VCaP (cell line): ENCODE measurements at regions not wholly inside any gene's neighbourhood (a gene's known extent, or its start where the extent isn't known, plus 50 kb on each side); places are given as distances from the start of the nearest gene placed in this dataset.

Experiments used
- H3K27ac ChIP-seq: fragments of 450-650 bp; 2 replicates; pipeline ENCODE4 v1.5.1; 2017
- TF ChIP-seq, protein P1 (sequence below): fragments of 450-650 bp; conservative IDR thresholded peaks from 2 replicates; pipeline ENCODE4 v1.5.1; 2017; ENCODE audit warnings: mild to moderate bottlenecking, moderate library complexity

- H3K27ac ChIP-seq = no peak overlapping the region
- TF ChIP-seq, protein P1, sequence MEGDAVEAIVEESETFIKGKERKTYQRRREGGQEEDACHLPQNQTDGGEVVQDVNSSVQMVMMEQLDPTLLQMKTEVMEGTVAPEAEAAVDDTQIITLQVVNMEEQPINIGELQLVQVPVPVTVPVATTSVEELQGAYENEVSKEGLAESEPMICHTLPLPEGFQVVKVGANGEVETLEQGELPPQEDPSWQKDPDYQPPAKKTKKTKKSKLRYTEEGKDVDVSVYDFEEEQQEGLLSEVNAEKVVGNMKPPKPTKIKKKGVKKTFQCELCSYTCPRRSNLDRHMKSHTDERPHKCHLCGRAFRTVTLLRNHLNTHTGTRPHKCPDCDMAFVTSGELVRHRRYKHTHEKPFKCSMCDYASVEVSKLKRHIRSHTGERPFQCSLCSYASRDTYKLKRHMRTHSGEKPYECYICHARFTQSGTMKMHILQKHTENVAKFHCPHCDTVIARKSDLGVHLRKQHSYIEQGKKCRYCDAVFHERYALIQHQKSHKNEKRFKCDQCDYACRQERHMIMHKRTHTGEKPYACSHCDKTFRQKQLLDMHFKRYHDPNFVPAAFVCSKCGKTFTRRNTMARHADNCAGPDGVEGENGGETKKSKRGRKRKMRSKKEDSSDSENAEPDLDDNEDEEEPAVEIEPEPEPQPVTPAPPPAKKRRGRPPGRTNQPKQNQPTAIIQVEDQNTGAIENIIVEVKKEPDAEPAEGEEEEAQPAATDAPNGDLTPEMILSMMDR = no peak
Measured at GRCh38 chr17:13759518-13760335, 158.0 kb upstream of the HS3ST3A1 start.

DNA sequence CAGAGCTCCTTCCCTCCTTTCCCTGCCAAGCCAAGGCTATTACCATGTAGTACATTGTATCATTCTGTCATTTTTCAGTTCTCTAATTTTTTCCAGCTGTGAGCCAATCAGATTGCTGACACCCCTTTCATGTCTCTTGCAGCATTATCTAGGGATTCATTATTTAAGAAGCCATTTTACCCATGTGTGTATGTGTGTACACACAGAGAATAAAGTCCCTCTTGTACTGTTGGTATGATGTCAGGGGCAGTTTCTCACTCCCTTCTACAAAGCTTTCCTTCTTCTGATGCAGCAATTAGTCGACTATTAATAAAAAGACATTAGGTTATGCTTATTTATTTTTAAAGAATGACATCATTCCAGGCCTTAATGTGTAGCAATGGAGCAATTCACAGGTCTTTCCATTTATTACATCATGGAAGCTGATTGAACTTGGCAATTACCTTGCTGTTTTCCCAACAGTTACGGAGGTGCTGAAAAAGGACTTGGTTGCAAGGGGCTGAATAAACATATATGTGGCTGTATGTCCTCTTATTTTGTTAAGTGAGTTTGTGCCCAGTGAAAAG, 159.4 kb upstream of the HS3ST3A1 start:
- TF ChIP-seq, protein P1 = no peak

GRCh38 chr17:13765701-13766100, 164.0 kb upstream of the HS3ST3A1 start:
- TF ChIP-seq, protein P1 = no peak

More for the DNA sequence above, 159.4 kb upstream of the HS3ST3A1 start:
- H3K27ac ChIP-seq = no peak overlapping the region

DNA sequence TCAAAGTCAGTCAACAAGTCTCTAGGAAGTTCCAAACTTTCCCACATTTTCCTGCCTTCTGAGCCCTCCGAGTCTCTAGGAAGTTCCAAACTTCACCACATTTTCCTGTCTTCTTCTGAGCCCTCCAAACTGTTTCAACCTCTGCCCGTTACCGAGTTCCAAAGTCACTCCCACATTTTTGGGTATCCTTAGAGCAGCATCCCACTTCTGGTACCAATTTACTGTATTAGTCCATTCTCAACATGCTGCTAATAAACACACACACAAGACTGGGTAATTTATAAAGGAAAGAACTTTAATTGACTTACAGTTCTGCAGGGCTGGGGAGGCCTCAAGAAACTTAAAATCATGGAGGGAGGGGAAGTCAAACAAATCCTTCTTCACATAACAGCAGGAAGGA, 169.0 kb upstream of the HS3ST3A1 start:
- TF ChIP-seq, protein P1 = no peak
- no peak overlapping the region for H3K27ac ChIP-seq

More at GRCh38 chr17:13765701-13766100, 164.0 kb upstream of the HS3ST3A1 start:
- H3K27ac ChIP-seq = no peak overlapping the region

DNA sequence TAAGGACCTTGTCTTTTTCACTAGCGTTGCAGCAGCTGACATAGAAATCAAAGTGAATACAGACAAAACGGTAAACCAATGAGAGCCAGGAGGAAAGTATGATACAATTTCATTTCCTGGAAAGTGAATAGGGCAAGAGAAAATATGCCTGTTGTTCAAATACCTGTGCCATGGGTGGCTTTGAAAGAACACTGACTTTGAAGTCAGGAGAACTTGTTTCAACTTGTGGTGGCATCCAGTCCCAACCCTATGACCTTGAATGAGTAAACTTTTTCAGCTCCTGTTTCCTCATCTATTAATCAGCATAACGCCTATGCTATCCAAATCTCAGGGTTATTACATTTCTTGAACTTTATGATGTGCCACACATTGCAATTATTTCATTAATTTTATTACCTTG, 173.7 kb upstream of the HS3ST3A1 start:
- no peak overlapping the region for H3K27ac ChIP-seq
- TF ChIP-seq, protein P1 = no peak

- H3K27ac ChIP-seq = no peak overlapping the region
- TF ChIP-seq, protein P1 = no peak
Measured at GRCh38 chr17:13776027-13776551, 174.4 kb upstream of the HS3ST3A1 start.

DNA sequence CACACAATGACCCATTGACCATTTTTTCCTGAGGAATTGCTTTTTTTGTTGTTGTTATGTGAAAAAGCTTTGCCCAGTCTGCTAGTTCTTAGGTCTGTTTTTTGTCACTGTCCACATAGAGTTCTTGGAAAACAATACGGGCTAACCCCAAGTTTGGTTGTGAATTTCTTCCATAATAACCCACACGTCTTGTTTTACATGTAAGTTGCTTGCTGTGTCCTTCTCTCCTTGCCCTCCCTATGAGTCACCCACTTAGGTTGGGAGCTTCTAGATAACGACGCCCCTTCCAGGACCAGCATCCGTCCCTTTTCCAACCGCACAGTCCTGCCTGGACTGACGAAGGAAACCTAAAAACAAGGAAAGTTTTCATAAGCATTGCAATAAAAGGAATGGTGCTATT, 175.3 kb upstream of the HS3ST3A1 start:
- TF ChIP-seq, protein P1 = no peak

More for the DNA sequence above, 175.3 kb upstream of the HS3ST3A1 start:
- H3K27ac ChIP-seq = no peak overlapping the region
